NOMO-1 (cell line): ENCODE measurements at regions not wholly inside any gene's neighbourhood (a gene's known extent, or its start where the extent isn't known, plus 50 kb on each side); places are given as distances from the start of the nearest gene placed in this dataset.
"Not testable (repeated sequence)": the region's sequence is repeated elsewhere in the genome, so short reads cannot be mapped to it uniquely, and the experiment has no call there.

Source experiments
- DNase-seq, 2 experiments: peaks; one replicate each; lab custom pipeline; 2025; ENCODE audit not compliant: unreplicated experiment in 2 of 2; lab: John Stamatoyannopoulos, UW

DNA sequence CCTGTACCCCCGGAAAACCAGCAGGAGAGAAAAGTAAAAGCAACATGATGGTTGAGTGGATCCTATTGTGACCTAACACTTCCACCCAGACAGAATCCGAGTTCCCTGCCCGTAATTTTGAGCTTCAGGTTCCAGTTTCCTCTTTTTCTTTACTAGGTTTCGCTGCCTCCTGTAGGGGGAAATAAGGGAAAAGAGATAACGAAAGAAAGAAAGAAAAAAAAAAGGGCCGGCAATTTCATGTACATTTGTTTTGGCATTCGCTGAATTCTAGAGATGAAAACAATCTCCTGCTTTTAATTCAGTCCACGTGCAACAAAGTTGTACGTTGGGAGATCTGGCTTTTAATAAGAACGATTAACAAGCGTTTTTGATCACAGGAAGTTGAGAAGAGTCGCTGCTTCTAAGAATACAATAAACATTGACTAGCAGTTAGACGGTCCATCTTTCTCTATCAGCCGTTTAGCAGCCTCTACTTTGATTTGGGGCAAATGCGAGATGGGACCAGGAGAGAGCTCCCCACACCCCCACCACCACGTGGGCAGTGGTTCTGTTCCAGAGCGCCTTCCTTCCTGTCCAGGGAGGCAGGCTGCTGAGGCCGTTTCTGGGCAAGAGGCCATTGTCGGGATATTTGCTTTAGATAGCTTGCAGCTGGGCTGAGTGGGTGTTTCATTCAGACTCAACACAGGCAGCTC is 155.9 kb upstream of the RUNX1 start:
- DNase-seq = peak; percentile 79

DNA sequence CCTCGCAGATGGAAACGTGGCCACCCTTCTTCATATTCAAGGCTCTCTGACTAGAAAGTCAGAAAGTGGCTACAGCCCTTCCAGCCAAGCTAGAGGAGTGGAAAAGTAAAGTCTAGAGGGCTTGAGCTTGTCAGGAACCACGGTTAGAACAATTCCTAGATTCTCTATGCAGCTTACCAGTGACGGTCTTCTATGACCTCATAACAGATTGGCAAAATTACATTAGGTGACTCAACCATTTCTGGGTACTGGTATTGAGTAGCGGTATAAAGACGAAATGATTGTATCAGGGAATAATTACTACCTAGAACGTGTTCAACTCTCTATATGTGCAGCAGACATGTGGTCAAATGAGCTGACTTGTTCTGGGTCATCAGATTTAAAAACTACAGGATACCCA is 155.0 kb upstream of the RUNX1 start:
- no peak for DNase-seq

DNA sequence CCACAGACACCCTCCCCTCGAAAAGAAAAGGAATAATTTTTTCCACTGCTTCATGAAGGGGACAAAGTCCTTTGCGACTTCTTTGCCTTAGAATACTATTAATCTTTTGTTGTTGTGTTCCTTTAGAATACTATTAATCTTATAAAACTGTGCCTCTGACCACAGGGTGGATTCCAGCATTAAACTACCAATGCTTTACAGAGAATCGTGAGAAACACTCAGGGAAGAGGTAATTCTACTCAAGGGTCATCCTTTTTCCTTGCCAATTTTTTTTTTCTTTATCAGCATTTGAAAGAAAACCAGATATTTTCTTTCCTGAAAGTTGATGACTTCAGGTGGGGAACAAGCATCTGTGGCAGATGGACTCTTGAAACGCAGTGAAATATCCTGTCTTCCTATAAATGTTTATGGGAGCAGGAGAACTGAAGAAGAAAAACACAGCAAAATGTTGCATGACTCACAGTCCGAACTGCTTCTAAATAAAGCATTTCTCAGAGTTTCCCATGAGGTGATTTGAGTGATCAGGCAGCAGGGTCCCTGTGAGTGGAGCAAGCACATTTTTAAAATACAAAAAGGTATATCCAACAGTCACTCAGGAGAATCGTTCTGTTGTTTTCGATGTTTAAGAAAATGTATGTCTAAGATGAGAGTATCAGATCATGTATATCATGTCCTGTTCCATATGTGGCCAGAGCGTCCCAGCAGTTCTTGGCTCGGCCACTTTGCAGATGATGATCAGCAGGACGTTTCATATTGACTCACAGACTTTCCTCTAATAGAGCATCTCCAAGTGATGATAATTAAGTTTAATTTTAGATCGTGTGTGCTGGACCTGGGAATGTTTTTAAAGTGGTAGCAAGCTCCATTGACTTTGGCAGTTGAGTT is 154.2 kb upstream of the RUNX1 start:
- no peak for DNase-seq

DNA sequence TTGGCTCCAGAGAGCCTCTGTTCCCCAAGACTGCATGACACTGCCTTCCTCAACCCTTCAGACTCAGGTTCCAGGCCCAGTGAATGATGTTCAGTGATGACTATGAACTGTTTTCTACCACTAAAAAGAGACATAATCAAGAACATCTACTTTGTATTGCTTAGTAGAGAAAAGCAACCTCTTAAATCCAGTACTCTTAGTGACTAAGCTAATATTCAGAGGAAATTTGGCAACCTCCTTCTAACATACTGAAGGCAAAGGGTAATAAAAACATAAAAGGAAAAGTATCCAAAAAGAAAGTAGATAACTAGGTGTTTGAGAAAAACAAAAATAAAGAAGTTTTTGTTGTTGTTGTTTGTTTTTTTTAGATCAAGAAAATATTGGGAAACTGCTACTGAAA is 153.3 kb upstream of the RUNX1 start:
- peak in 1 of 2 experiments; percentile 43 for DNase-seq

DNA sequence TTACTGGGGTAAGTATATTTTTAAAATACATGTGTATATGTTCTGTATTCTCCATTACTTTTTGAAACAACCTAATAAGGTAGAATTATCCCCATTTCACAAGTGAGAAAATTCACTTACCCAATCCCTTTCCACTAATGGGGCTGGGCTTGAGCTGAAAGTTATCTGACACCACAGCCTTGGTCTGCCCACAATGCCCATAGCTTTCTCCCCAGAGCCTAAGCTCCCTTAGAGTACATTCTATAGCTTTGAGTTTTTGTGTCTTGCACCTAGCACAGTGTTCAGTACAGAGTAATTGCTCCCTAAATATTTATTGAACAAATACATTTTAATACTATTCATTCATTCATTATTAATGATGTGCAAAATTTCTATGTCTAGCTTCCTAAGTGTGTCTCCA is 152.7 kb upstream of the RUNX1 start:
- DNase-seq = no peak

DNA sequence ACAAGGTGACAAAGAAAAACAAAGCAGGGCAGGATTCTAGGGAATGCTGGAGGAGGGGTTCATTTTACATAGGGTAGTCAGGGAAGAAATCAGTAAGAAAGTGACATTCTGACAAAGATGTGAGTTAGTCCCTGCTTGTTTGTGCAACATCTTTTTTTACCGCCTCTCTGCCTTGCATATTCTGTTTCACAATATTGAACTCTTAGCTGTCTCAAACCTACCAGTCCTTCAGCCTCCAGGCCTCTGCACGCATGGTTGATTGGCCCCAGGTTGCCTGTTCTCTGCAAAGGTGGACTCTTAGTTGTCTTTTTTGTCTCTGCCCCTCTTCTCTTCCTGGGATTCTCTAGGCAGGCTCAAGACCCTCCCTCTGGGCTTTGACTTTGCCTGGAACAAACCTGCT is 152.2 kb upstream of the RUNX1 start:
- peak; percentile 13 to 37 for DNase-seq

DNA sequence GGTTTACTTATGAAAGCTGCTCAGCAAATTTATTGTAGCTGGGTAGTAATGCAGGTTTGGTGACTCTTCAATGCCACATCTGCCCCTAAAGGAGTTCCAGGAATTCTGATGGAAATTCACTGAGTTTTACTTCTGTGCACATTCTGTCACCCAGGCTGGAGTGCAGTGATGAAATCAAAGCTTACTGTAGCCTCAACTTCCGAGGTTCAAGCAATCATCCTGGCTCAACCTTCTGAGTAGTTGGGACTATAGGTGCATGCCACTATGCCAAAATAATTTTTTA is 150.6 kb upstream of the RUNX1 start:
- DNase-seq = no peak

DNA sequence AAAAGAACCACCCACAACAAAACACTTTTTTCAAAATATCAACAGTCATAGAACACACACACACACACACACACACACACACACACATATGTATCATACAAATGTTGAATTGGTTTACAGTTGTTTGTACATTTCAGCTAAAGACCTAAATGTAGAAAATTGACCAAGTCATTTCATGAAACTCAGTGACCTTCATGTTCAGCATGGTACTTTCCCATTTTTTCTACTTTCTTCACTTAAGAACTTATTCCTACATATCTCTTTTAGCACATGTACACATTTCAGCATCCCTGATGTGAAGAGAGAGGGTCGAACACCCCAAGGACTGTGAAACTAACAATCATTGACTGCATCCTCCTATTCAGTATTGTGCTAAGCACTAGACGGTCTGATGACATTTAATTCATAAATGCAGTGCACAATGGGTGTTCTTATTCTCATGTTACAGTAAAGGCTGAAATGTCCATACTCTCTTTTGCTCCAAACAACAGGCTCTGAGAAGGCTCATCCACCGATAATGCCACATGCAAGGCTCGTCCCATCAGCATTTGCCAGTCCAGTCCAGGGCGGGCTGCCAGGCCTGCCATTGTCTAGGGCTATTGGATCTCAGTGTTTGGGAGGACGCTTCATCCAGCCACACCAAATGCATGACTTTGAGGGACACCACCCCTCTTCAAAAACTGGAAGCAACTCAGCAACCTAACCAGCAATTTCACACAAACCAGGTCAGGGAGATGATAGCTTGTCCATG is 150.1 kb upstream of the RUNX1 start:
- DNase-seq = no peak

DNA sequence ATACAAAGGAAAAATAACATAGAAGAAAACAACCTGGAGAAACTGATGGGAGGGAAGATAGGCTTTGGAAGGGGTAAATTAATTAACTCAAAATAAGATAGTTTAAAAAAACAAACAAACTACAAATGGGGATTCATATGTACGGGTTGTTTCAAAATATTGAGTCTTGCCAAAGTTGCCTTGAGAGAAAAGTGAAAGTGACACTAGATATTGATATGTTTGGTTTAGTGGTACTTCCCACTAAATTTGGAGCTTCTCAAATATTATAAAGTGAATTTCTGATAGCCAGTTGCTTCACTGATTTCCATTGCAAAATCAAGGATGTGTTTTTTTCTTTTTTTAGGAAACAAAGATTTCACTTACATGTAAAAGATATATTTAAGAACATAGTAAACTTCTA is 149.5 kb upstream of the RUNX1 start:
- DNase-seq = no peak

DNA sequence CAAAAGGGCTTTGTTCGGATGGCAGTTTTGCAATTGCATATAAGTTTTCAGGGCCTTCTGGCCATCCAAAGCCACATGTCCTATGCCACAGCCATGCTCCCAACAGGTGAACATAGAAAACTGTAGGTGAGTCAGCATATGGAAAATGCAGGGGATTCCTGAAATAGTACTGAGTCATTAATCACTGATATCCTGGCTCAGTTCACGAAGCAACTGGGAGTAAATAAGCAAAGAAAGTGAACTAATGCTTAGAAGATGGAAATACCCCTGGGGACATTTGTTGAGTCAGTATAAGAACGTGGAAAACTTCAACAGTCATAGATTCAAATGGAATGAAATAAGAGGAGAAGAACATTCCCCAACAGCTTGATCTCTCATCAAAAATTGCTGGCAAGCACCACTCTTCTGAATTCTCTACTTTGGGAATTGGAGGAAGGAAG is 148.9 kb upstream of the RUNX1 start:
- no peak for DNase-seq

DNA sequence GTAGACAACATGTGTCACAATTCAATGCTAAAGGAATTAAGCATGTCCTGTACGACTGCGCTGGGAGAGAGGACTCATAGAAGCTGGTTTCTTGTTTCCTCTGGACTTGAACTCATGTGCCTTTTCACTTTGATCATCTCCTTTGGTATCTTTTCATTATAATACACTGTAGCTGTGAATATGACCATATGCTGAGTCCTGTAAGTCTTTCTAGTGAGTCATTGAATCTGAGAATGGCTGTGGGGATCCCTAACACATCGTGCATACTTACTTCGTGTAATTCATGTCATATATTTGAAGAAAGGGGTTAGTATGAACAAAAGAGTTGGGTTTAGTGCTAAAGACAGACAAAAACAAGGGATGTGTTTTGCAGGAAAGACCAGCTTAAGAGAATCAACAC is 148.1 kb upstream of the RUNX1 start:
- no peak for DNase-seq

DNA sequence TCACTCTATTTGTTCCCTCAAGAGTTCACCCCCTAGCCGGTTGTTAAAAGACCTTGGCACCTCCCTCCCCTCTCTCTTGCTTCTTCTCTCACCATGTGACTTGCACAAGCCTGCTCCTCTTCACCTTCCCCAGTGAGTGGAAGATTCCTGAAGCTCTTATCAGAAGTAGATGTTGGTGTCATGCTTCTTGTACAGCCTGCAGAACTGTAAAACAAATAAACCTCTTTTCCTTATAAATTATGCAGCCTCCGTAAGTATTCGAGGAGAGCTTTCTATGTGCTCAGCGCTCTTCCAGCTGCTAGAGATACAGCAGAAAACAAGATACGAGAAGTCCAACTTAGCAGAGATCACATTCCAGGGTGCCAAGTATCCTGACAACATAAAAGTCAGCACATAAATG is 147.0 kb upstream of the RUNX1 start:
- no peak for DNase-seq

DNA sequence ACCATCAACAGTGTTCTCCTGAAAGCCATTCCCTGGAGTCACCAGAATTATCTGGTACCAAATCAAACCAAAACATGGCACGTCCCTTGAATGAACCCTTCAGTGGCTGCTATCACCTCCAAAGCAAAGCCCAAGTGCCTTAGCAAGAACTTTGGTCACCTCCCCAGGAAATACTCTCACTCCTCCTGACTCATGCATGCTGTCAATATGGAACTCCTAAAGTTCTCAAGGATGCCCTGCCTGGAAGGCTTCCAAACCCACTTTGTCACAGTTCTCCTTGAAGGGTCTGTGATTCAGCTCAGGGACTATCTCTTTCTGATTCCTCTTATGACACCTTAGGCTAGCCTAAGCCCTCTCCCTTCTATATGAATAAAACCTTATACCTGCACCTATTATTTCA is 146.1 kb upstream of the RUNX1 start:
- DNase-seq = no peak

DNA sequence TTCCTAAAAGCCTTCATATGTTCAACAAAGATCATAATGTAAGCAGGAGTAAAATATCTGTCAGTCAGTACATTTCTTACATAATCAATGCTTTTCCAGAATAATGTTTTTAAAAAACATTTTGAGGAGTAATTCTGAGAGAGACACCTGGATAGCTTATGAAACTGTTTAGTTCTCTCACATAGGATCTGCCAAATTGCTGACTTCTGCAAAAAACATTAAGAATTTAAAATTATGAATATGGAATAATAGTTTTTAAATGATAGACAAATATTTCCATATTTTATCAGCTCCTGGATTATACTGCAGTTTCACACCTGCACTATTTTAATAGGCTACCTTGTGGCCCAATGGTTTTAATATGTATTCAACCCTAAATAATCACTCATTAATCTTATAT is 142.7 kb upstream of the RUNX1 start:
- DNase-seq = no peak

DNA sequence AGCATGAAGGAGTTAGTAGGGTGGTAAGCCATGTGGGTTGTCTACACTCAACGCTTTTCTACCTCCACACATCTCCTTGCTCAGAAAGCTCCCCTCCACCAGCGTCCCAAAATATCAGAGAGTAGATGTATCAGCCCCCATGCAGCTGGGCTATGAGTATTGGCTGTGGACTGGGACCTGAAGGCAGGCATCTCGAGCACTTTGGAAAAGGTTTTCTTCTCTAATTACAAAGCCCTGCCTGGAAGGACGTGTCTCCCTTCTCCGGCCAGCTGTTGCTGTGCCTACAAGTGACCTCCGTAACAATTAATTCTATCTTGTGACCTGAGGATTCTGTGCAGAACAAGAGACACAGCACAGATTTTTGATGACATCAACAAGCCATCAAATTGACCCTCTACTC is 142.0 kb upstream of the RUNX1 start:
- DNase-seq = no peak

DNA sequence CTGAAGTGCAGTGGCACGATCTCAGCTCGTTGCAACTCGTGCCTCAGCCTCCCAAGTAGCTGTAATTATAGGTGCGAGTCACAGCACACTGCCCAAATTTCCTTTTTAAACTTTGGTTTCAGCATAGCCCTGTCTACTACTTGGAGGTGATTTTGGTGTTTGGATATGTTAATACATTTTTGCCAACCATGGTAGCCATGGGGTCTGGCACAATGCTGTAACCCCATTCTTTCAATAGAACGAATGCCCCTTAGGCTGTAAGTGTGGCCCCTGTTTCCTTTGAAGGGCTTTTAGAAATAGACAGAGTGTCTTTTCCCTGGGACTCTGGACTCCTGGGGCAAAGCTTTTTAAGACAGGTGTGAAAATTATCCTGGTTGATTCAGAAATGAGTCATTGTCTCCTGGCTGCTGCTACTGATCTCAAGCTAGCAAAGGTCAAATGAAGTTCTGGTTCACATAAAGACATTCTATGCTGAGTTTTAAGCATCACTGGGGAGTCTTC is 141.1 kb upstream of the RUNX1 start:
- no peak for DNase-seq

DNA sequence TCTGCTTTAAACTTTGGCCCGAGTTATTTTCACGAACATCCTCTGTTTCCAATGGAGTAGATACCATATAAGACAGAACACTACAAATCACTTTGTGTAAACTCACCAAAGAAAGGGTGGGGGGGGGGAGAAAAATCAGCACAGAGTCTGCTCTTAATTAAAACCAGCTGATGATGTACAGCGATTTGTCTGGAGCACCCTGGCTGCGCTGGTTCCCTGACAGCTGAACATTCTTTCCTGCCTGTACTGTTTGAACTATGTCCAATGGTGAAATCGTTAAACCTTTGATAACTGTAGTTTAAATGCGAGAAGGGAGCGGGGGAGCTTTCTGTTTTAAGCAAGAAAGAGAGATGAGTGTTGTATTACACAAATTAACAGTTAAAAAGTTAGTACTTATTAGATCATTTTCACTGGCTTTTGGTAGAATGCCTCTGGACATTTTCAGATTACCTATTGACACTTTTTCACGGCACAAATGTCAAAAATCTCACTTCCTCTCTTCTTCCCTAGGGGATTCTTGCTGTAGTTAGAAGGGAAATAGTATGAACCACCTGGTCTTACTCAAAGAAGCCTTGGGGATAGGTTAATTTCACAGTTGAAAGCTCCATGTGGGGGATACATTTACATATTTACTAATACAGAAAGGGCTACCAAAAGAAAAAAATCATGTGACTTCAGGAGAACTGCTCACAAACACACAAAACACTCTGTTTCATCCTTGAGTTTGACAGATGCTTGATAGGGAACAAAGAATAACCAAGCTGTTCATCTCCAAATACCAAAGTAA is 140.2 kb upstream of the RUNX1 start:
- no peak for DNase-seq

DNA sequence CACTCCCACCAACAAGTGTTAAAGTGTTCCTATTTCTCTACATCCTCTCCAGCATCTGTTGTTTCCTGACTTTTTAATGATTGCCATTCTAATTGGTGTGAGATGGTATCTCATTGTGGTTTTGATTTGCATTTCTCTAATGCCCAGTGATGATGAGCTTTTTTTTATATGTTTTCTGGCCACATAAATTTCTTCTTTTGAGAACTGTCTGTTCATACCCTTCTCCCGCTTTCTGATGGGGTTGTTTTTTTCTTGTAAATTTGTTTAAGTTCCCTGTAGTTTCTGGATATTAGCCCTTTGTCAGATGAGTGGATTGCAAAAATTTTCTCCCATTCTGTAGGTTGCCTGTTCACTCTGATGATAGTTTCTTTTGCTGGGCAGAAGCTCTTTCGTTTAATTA is 134.3 kb upstream of the RUNX1 start:
- DNase-seq = not testable (repeated sequence)

DNA sequence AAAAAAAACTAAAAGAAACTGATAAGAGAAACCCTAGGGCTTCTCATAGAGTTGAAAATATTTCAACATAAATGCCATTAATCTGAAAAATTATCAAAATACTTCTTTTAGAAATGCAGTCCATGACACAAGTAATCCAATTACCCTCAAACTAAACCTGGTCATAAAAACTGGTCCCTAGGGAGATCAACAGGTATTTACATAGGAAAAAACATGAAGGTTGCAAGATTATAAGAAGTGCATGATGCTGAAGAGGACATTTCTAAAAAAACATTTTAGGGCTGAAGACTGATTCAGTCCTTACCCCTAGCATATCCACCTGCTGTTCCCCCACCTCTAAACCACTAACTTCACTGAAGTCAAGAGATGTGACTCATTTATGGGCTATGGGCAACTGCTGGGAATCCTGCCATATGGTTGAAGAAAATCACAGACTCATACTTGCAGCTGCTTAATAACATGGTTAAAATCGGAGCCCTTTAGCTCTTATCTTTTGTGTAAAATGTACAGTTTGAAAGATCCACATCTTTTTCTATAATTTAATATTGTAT is 131.0 kb upstream of the RUNX1 start:
- DNase-seq = no peak

DNA sequence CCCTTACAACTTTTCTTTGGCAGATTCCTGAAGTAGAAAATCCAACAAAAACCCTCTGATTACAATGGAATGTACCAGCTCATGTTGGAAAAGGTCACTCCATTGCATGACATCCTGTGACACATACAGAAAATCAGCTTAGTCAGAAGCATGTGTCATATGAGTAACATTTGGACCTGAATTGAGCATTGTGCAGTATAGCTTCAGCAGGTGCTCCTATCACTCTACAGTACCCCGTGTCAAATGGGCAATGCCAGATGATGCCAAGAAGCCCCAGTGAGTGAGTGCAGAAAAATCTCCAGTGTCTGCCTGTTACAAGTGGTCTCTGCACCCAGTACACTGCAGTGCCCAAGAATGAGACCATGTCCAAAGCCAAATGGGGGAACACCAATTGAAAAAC is 129.7 kb upstream of the RUNX1 start:
- no peak for DNase-seq

DNA sequence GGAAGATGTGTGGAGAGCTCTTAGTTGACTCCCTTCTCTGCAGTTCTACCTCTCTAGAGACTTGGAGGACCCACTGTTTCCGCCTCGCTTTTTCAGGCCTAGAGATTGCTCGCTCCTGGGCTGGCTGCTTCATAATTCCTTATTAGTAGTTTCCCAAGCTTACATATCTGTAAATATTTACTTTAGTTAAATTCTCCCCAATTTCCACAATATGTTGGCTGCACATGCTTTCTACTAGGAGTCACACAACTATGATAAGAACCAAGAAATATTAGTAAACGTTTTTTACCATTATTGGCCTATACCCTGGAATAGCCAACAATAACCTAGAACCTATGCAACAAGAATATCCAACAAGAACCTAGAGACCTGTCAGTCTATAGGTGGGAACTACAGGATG is 129.0 kb upstream of the RUNX1 start:
- no peak for DNase-seq
